Stomach (tissue), 8 donors: ENCODE measurements at regions not wholly inside any gene's neighbourhood (a gene's known extent, or its start where the extent isn't known, plus 50 kb on each side); places are given as distances from the start of the nearest gene placed in this dataset.

Experiments
- DNase-seq, 2 donors: peaks; one replicate each; pipeline versions ENCODE4 v3.0.0 to v3.0.0-alpha.2; 2013 to 2019
- H3K27ac ChIP-seq, 5 donors: fragments of 200-600 bp in 4 of 5; sonication (generic) in 4 of 5; one replicate each; pipeline ENCODE4 v1.5.1; 2013 to 2019; ENCODE audit warnings: mild to moderate bottlenecking in 1 of 5, moderate library complexity in 1 of 5
- H3K27me3 ChIP-seq, 3 donors: fragments of 200-600 bp; sonication (generic); one replicate each; pipeline ENCODE4 v1.5.1; 2017 to 2019; ENCODE audit warnings: mixed run types in 1 of 3
- H3K36me3 ChIP-seq, 4 donors: fragments of 200-600 bp; sonication (generic); 1 replicate in 3 of 4; 2 replicates in 1 of 4; pipeline ENCODE4 v1.5.1; 2016 to 2019
- H3K4me1 ChIP-seq, 4 donors: fragments of 200-600 bp; sonication (generic); one replicate each; pipeline ENCODE4 v1.5.1; 2016 to 2019
- H3K4me3 ChIP-seq, 4 donors: fragments of 200-600 bp; sonication (generic) in 3 of 4; one replicate each; pipeline ENCODE4 v1.5.1; 2016 to 2019; ENCODE audit warnings: mild to moderate bottlenecking in 1 of 4
- H3K9me3 ChIP-seq, 4 donors: fragments of 200-600 bp; sonication (generic); one replicate each; pipeline ENCODE4 v1.5.1; 2016 to 2019
- EP300 ChIP-seq: sonication (generic); formaldehyde crosslinking; IDR thresholded peaks from one replicate; pipeline ENCODE4 v1.6.1; 2017; ENCODE audit warnings: antibody characterized with exemption
- POLR2A ChIP-seq, 4 donors: fragments of 450-650 bp; IDR thresholded peaks; one replicate each; pipeline ENCODE4 v1.6.1; 2016; ENCODE audit warnings: antibody characterized with exemption in 4 of 4, control low read depth in 2 of 4, mild to moderate bottlenecking in 1 of 4, moderate library complexity in 1 of 4
- POLR2AphosphoS5 ChIP-seq, 3 donors: sonication (generic); formaldehyde crosslinking; IDR thresholded peaks; one replicate each; pipeline ENCODE4 v1.6.1; 2016; ENCODE audit warnings: antibody characterized with exemption in 3 of 3
- WGBS, 5 donors: extraction: QIAGEN DNeasy Blood & Tissue Kit in 3 of 5; methylation state at CpG; one replicate each; pipeline versions ENCODE4 v1.1.5 to v1.1.7; 2013 to 2018; 5-methylcytosine and 5-hydroxymethylcytosine counted together
- intact Hi-C: fragments of 100-400 bp; cut with DNase I; formaldehyde crosslinking; loops from one replicate; pipeline ENCODE4 v1.15.1; 2023; ENCODE audit warnings: low total_unique reads
- TF ChIP-seq, protein P1 (sequence below), 7 experiments: fragments of 450-650 bp in 4 of 7; fragments of 200-600 bp in 3 of 7; sonication (generic) in 3 of 7; IDR thresholded peaks; one replicate each; pipeline ENCODE4 v1.5.1; 2016 to 2019; ENCODE audit warnings: antibody characterized with exemption in 7 of 7, control low read depth in 2 of 7, mild to moderate bottlenecking in 1 of 7
- donor health status: healthy with polysubstance abuse.
- donor health status: Bipolar disorder and iron deficiency.
- donor health status: healthy.

DNA sequence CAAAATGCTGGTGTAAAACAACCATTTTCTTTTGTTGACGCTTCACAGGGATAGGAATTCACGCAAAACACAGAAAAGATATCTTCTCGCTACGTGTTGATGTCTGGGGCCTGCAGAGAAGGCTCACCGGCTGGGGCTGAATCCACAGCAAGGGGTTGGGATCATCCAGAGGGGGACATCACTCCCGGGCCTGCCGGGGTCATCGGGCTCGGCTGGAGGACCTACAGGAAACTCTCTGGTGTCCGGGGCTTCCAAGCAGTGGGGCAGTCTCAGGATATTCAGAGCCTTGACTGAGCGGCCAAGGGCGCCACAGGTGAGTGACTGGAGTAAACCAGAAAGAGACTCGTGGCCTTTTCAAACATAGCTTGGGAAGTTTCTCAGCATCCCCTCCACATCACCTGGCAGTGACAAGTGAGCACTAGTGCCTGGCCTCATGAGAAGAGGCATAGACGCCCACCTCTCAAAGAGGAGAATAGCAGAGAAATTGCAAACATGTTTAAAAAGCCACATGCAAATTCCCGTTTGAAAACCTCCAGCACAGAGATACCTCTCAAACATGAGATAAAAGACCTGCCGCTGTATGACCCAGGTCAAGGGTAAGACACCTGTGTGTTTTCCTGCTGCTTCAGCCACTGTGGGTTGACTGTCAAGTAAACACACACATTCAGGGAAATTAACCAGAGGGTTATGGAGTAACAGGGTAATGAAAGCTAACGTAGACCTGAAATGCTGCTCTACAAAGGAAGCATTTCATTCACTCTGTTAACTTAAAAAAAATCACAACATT is 50.8 kb upstream of the SIMC1 start:
- Histone ChIP-seq H3K27me3 (peaks cover 0 to 17% (median 0%) of the 10 kb centered on the region in 3 donors), H3K9me3 (no peaks in the 10 kb centered on the region), H3K4me3 (no peak overlapping the region), H3K36me3 (no peaks in the 10 kb centered on the region), H3K4me1 (no peaks in the 10 kb centered on the region), H3K27ac (no peak overlapping the region)
- intact Hi-C loops = no loop called here
- 73 to 76% (median 76%) methylated on average over 17 of the region's 17 CpGs for WGBS, 5 donors
- TF ChIP-seq POLR2AphosphoS5 (IDR thresholded peaks at IDR 0.05) (no peak), POLR2A (IDR thresholded peaks at IDR 0.05) (no peak), EP300 (no peak)
- TF ChIP-seq, protein P1, sequence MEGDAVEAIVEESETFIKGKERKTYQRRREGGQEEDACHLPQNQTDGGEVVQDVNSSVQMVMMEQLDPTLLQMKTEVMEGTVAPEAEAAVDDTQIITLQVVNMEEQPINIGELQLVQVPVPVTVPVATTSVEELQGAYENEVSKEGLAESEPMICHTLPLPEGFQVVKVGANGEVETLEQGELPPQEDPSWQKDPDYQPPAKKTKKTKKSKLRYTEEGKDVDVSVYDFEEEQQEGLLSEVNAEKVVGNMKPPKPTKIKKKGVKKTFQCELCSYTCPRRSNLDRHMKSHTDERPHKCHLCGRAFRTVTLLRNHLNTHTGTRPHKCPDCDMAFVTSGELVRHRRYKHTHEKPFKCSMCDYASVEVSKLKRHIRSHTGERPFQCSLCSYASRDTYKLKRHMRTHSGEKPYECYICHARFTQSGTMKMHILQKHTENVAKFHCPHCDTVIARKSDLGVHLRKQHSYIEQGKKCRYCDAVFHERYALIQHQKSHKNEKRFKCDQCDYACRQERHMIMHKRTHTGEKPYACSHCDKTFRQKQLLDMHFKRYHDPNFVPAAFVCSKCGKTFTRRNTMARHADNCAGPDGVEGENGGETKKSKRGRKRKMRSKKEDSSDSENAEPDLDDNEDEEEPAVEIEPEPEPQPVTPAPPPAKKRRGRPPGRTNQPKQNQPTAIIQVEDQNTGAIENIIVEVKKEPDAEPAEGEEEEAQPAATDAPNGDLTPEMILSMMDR (IDR thresholded peaks at IDR 0.05) = no peak
- no peak for DNase-seq

DNA sequence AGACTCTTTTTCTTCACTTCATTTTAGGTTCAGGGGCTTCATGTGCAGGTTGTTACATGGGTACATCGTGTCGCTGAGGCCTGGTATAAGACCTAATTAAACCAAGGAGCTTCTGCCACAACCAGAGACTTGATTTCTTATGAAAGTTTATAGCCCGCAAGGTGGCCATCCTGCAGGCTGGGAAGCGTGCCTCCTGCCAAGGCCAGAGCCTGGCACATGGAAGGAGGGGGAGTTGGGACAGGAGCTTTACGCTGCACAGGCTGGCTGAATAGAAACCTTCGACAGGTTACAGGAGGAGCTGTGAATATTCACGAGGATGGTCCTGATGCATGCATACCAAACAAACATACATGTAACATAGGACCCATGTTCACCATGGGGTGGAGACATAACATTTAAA is 50.1 kb upstream of the SIMC1 start:
- Histone ChIP-seq H3K27ac (no peak overlapping the region), H3K27me3 (peaks cover 0 to 21% (median 0%) of the 10 kb centered on the region in 3 donors), H3K9me3 (no peaks in the 10 kb centered on the region), H3K4me1 (no peaks in the 10 kb centered on the region), H3K4me3 (no peak overlapping the region), H3K36me3 (no peaks in the 10 kb centered on the region)
- no peak for TF ChIP-seq POLR2A (IDR thresholded peaks at IDR 0.05)
- TF ChIP-seq, protein P1 (IDR thresholded peaks at IDR 0.05) = no peak
- TF ChIP-seq EP300 = no peak
- TF ChIP-seq POLR2AphosphoS5 (IDR thresholded peaks at IDR 0.05) = no peak
- 87 to 96% (median 91%) methylated on average over 7 of the region's 7 CpGs for WGBS, 5 donors
- no peak for DNase-seq
- intact Hi-C loops = no loop called here
